ENCODE measurements at regions not wholly inside any gene's neighbourhood (a gene's known extent, or its start where the extent isn't known, plus 50 kb on each side); places are given as distances from the start of the nearest gene placed in this dataset.

DNA sequence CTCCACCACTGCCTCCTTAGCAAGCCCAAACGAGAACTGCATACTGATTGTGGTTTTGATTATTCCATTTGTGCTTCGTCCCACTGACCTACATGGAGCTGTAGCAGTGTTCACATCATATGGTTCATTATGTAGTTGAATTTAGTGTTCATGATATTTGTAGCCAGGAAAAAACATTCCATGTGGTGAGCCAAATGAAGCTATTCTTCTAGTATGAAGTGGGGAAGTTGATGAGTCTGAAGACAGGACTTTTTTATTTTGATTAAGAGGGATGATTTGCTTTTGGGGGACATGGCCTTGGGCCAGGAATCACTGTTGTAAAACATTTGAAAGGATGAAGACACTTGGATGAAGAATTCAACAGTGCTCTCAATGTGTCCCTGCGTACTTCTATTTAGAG lies 192.9 kb upstream of the SLC27A6 start:
- H3K27me3 Mint-ChIP-seq, result peaks cover 0 to 3% of the 10 kb centered on the region in 2 donors
- H3K4me1 Mint-ChIP-seq, result peaks cover 0 to 9% (median 5%) of the 10 kb centered on the region in 3 donors
- Histone ChIP-seq H3K9me3 (no peaks in the 10 kb centered on the region), H3K27ac (ENCODE audit: low read length) (no peak overlapping the region), H3K4me1 (ENCODE audit: control insufficient read depth in 1 of 2, extremely low read depth in 1 of 2, insufficient read depth in 2 of 2, low read length in 2 of 2) (peaks cover 0 to 2% of the 10 kb centered on the region in 2 experiments), H3K36me3 (ENCODE audit: control insufficient read depth in 2 of 2, extremely low read depth in 1 of 2, insufficient read depth in 1 of 2, low read length in 1 of 2) (no peaks in the 10 kb centered on the region), H3K4me3 (ENCODE audit: control insufficient read depth in 1 of 2, extremely low read depth in 1 of 2, low read length in 1 of 2) (no peak overlapping the region), H3K27me3 (replicated peaks in 1 of 2; ENCODE audit: control insufficient read depth in 2 of 2, extremely low read depth in 1 of 2, insufficient read depth in 2 of 2, low read length in 1 of 2) (no peaks in the 10 kb centered on the region)
- no peak overlapping the region for H3K27ac Mint-ChIP-seq
- DNase-seq (no peak), ATAC-seq (replicated peaks in 1 of 4) (no peak)
- peaks cover 0 to 3% (median 0%) of the 10 kb centered on the region in 3 donors for H3K9me3 Mint-ChIP-seq
- ChIA-PET CTCF (no interaction called here), POLR2A (no interaction called here)
- no peaks in the 10 kb centered on the region for H3K36me3 Mint-ChIP-seq
- no peak overlapping the region for H3K4me3 Mint-ChIP-seq
- WGBS (ENCODE audit: insufficient coverage), result no CpG with 5 or more reads among the region's 3 CpGs

DNA sequence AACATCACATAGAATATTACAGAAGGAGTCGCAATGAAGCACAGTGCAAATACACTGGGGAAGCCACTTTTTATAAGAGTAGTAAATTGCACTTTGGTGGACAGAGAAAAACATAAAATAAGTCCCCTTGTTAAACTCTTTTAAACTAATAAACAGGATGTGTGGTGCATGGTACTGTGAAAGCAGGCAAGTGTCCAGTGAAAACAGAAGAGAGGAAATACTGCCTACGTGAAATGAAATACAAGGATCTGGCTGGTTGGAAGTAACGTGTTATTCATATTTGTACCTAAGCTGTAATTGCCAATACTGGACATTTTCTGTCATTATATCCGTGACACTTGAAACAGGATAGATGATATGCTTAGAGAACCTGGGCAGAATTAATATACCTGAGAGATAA lies 191.9 kb upstream of the SLC27A6 start:
- H3K4me3 Mint-ChIP-seq, result no peak overlapping the region
- peaks cover 0 to 2% (median 0%) of the 10 kb centered on the region in 3 donors for H3K9me3 Mint-ChIP-seq
- H3K36me3 Mint-ChIP-seq, result no peaks in the 10 kb centered on the region
- H3K4me1 Mint-ChIP-seq, result peaks cover 0 to 13% (median 6%) of the 10 kb centered on the region in 3 donors
- ATAC-seq (replicated peaks in 1 of 4) (no peak), DNase-seq (no peak)
- Histone ChIP-seq H3K9me3 (no peaks in the 10 kb centered on the region), H3K36me3 (ENCODE audit: control insufficient read depth in 2 of 2, extremely low read depth in 1 of 2, insufficient read depth in 1 of 2, low read length in 1 of 2) (no peaks in the 10 kb centered on the region), H3K4me3 (ENCODE audit: control insufficient read depth in 1 of 2, extremely low read depth in 1 of 2, low read length in 1 of 2) (no peak overlapping the region), H3K4me1 (ENCODE audit: control insufficient read depth in 1 of 2, extremely low read depth in 1 of 2, insufficient read depth in 2 of 2, low read length in 2 of 2) (peaks cover 0 to 2% of the 10 kb centered on the region in 2 experiments), H3K27me3 (replicated peaks in 1 of 2; ENCODE audit: control insufficient read depth in 2 of 2, extremely low read depth in 1 of 2, insufficient read depth in 2 of 2, low read length in 1 of 2) (no peaks in the 10 kb centered on the region), H3K27ac (ENCODE audit: low read length) (no peak overlapping the region)
- H3K27ac Mint-ChIP-seq, result no peak overlapping the region
- ChIA-PET CTCF (no interaction called here), POLR2A (no interaction called here)
- WGBS (ENCODE audit: insufficient coverage), result 79% methylated on average over 2 of the region's 4 CpGs
- H3K27me3 Mint-ChIP-seq, result peaks cover 0 to 3% of the 10 kb centered on the region in 2 donors

DNA sequence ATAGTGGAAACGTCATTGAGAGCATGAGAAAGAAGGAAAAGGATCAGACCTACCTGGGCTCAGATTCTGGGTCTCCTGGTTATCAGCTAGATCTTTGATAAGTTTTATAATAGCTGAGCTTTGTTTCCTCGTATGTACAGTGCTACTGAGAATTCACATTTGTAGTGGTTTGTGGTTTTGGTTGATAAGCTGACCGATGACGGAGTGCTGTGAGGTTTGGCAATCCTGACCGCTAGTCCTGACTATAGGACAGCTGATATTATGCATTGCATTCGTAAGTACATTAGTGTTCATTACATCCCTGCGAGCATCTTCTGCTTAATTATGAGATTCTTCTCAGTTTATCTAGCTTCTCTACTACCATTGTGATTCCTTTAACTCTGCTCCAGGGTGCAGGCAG lies 190.7 kb upstream of the SLC27A6 start:
- Mint-ChIP-seq H3K27ac (no peak overlapping the region), H3K27me3 (peaks cover 0 to 3% of the 10 kb centered on the region in 2 donors)

DNA sequence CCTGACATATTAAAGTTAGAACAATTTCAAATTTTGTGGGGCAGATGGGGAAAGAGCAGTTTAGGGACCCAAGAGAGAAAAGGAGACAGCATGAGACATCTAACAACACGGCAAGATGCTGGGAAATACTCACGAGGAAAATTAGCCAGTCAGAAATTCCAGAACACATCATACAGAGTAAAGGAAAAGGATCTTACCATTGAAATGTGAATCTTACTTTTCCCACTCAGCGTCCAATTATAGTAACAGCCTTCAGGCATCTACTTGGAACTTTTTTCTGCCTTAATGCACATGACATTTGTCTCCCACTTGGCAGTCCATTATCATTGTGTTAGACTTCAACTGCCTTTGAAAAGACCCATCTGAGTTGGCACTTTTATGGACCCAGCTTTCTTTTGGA lies 189.7 kb upstream of the SLC27A6 start:
- no peak for ATAC-seq (replicated peaks in 1 of 4)
- Mint-ChIP-seq H3K27me3 (peaks cover 0 to 3% of the 10 kb centered on the region in 2 donors), H3K9me3 (no peaks in the 10 kb centered on the region), H3K4me1 (peaks cover 0 to 16% (median 6%) of the 10 kb centered on the region in 3 donors), H3K4me3 (no peak overlapping the region), H3K27ac (peak overlapping the region in 1 of 2 donors; percentile 4), H3K36me3 (no peaks in the 10 kb centered on the region)
- POLR2A ChIA-PET, result no interaction called here
- H3K4me1 ChIP-seq (ENCODE audit: control insufficient read depth in 1 of 2, extremely low read depth in 1 of 2, insufficient read depth in 2 of 2, low read length in 2 of 2), result peaks cover 0 to 2% of the 10 kb centered on the region in 2 experiments
- no peaks in the 10 kb centered on the region for H3K27me3 ChIP-seq (replicated peaks in 1 of 2; ENCODE audit: control insufficient read depth in 2 of 2, extremely low read depth in 1 of 2, insufficient read depth in 2 of 2, low read length in 1 of 2)
- H3K36me3 ChIP-seq (ENCODE audit: control insufficient read depth in 2 of 2, extremely low read depth in 1 of 2, insufficient read depth in 1 of 2, low read length in 1 of 2), result no peaks in the 10 kb centered on the region
- DNase-seq, result no peak
- 43% methylated on average over 1 of the region's 3 CpGs for WGBS (ENCODE audit: insufficient coverage)
- no peak overlapping the region for H3K27ac ChIP-seq (ENCODE audit: low read length)
- no peaks in the 10 kb centered on the region for H3K9me3 ChIP-seq
- H3K4me3 ChIP-seq (ENCODE audit: control insufficient read depth in 1 of 2, extremely low read depth in 1 of 2, low read length in 1 of 2), result no peak overlapping the region
- CTCF ChIA-PET, result no interaction called here

More for the DNA sequence above, 190.7 kb upstream of the SLC27A6 start:
- Mint-ChIP-seq H3K36me3 (no peaks in the 10 kb centered on the region), H3K4me3 (no peak overlapping the region), H3K9me3 (no peaks in the 10 kb centered on the region), H3K4me1 (peaks cover 0 to 16% (median 6%) of the 10 kb centered on the region in 3 donors)
- H3K4me3 ChIP-seq (ENCODE audit: control insufficient read depth in 1 of 2, extremely low read depth in 1 of 2, low read length in 1 of 2), result no peak overlapping the region
- peaks cover 0 to 2% of the 10 kb centered on the region in 2 experiments for H3K4me1 ChIP-seq (ENCODE audit: control insufficient read depth in 1 of 2, extremely low read depth in 1 of 2, insufficient read depth in 2 of 2, low read length in 2 of 2)
- H3K27me3 ChIP-seq (replicated peaks in 1 of 2; ENCODE audit: control insufficient read depth in 2 of 2, extremely low read depth in 1 of 2, insufficient read depth in 2 of 2, low read length in 1 of 2), result no peaks in the 10 kb centered on the region
- DNase-seq (no peak), ATAC-seq (replicated peaks in 1 of 4) (no peak)
- ChIA-PET POLR2A (no interaction called here), CTCF (no interaction called here)
- H3K27ac ChIP-seq (ENCODE audit: low read length), result no peak overlapping the region
- no peaks in the 10 kb centered on the region for H3K36me3 ChIP-seq (ENCODE audit: control insufficient read depth in 2 of 2, extremely low read depth in 1 of 2, insufficient read depth in 1 of 2, low read length in 1 of 2)
- 36% methylated on average over 2 of the region's 7 CpGs for WGBS (ENCODE audit: insufficient coverage)
- no peaks in the 10 kb centered on the region for H3K9me3 ChIP-seq

DNA sequence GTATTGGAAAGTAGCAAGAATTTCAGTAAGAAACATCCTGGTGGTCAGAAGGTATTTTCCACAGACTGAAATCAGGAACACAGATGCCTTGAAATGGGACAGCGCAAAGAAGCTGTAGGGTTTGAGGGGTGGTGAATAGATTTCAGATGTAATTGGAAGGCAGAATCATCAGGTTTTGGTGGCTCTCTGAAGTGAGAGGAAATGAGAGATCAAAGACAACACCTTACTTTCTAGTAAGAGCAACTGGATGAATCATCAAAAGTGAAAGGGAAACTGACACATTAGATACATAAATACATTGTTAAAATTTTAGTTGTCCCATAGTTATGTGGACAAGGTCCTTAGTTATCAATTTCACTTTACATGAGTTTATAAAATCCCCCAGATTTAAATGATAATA lies 188.2 kb upstream of the SLC27A6 start:
- ChIA-PET POLR2A (no interaction called here), CTCF (no interaction called here)
- Histone ChIP-seq H3K4me1 (ENCODE audit: control insufficient read depth in 1 of 2, extremely low read depth in 1 of 2, insufficient read depth in 2 of 2, low read length in 2 of 2) (peaks cover 0 to 2% of the 10 kb centered on the region in 2 experiments), H3K36me3 (ENCODE audit: control insufficient read depth in 2 of 2, extremely low read depth in 1 of 2, insufficient read depth in 1 of 2, low read length in 1 of 2) (no peaks in the 10 kb centered on the region), H3K9me3 (no peaks in the 10 kb centered on the region), H3K27ac (ENCODE audit: low read length) (no peak overlapping the region), H3K27me3 (replicated peaks in 1 of 2; ENCODE audit: control insufficient read depth in 2 of 2, extremely low read depth in 1 of 2, insufficient read depth in 2 of 2, low read length in 1 of 2) (no peaks in the 10 kb centered on the region), H3K4me3 (ENCODE audit: control insufficient read depth in 1 of 2, extremely low read depth in 1 of 2, low read length in 1 of 2) (no peak overlapping the region)
- WGBS (ENCODE audit: insufficient coverage), result no CpG with 5 or more reads among the region's 1 CpG
- H3K27ac Mint-ChIP-seq, result no peak overlapping the region
- peaks cover 0 to 16% (median 6%) of the 10 kb centered on the region in 3 donors for H3K4me1 Mint-ChIP-seq
- no peaks in the 10 kb centered on the region for H3K36me3 Mint-ChIP-seq
- H3K9me3 Mint-ChIP-seq, result no peaks in the 10 kb centered on the region
- ATAC-seq (replicated peaks in 1 of 4) (no peak), DNase-seq (no peak)
- no peak overlapping the region for H3K4me3 Mint-ChIP-seq
- no peaks in the 10 kb centered on the region for H3K27me3 Mint-ChIP-seq

DNA sequence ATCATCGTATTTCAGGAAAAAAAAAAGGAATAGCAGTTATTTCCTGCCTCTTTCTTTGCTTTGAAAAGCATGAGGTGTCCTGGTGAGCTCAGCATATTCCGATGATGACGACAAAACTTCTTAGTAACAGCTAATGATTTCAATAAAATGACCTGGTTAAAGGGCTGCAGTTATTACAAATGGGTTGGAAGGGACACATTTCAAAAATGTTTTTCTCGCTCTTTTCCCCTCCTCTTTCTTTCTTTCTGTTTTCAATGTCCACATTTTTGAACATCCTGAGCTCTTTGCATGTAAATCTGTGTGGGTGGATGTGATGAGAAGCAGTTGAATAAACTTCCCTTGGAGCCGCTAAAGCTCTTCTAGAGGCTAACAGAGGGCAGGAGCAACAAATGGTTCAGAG lies 186.8 kb upstream of the SLC27A6 start:
- Histone ChIP-seq H3K27ac (ENCODE audit: low read length) (no peak overlapping the region), H3K9me3 (no peaks in the 10 kb centered on the region), H3K4me3 (ENCODE audit: control insufficient read depth in 1 of 2, extremely low read depth in 1 of 2, low read length in 1 of 2) (no peak overlapping the region), H3K27me3 (replicated peaks in 1 of 2; ENCODE audit: control insufficient read depth in 2 of 2, extremely low read depth in 1 of 2, insufficient read depth in 2 of 2, low read length in 1 of 2) (no peaks in the 10 kb centered on the region), H3K4me1 (ENCODE audit: control insufficient read depth in 1 of 2, extremely low read depth in 1 of 2, insufficient read depth in 2 of 2, low read length in 2 of 2) (peaks cover 0 to 2% of the 10 kb centered on the region in 2 experiments), H3K36me3 (ENCODE audit: control insufficient read depth in 2 of 2, extremely low read depth in 1 of 2, insufficient read depth in 1 of 2, low read length in 1 of 2) (no peaks in the 10 kb centered on the region)
- ChIA-PET POLR2A (no interaction called here), CTCF (no interaction called here)
- ATAC-seq (replicated peaks in 1 of 4) (no peak), DNase-seq (no peak)
- H3K9me3 Mint-ChIP-seq, result no peaks in the 10 kb centered on the region
- WGBS (ENCODE audit: insufficient coverage), result no CpG with 5 or more reads among the region's 5 CpGs
- peaks cover 0 to 16% (median 6%) of the 10 kb centered on the region in 3 donors for H3K4me1 Mint-ChIP-seq
- no peak overlapping the region for H3K27ac Mint-ChIP-seq
- H3K36me3 Mint-ChIP-seq, result no peaks in the 10 kb centered on the region
- H3K4me3 Mint-ChIP-seq, result no peak overlapping the region
- no peaks in the 10 kb centered on the region for H3K27me3 Mint-ChIP-seq

DNA sequence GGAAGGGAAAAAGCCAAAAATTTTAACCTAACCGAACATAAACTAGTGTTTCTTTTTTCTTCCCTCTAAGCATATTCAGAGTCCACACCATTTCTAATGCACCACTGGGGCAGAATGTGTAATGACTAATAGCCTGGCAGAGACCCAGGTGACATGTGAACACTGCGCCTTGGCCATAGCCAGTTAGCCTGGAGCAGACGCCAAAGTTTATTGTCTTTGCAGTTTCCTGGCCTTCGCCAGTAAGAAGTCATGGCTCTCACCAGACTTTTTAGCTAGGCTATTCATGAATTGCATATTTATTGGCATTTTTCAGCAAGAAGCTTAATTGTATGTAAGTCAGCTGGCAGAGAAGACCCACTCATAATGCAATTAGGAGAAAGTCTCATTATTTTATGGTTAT lies 182.8 kb upstream of the SLC27A6 start:
- CTCF ChIA-PET, result no interaction called here

More for the DNA sequence above, 182.8 kb upstream of the SLC27A6 start:
- Mint-ChIP-seq H3K4me3 (no peak overlapping the region), H3K4me1 (peaks cover 0 to 7% (median under 1%) of the 10 kb centered on the region in 3 donors), H3K27ac (no peak overlapping the region), H3K9me3 (no peaks in the 10 kb centered on the region), H3K36me3 (no peaks in the 10 kb centered on the region), H3K27me3 (no peaks in the 10 kb centered on the region)
- Histone ChIP-seq H3K36me3 (ENCODE audit: control insufficient read depth in 2 of 2, extremely low read depth in 1 of 2, insufficient read depth in 1 of 2, low read length in 1 of 2) (no peaks in the 10 kb centered on the region), H3K27me3 (replicated peaks in 1 of 2; ENCODE audit: control insufficient read depth in 2 of 2, extremely low read depth in 1 of 2, insufficient read depth in 2 of 2, low read length in 1 of 2) (no peaks in the 10 kb centered on the region), H3K9me3 (no peaks in the 10 kb centered on the region), H3K4me3 (ENCODE audit: control insufficient read depth in 1 of 2, extremely low read depth in 1 of 2, low read length in 1 of 2) (no peak overlapping the region), H3K4me1 (ENCODE audit: control insufficient read depth in 1 of 2, extremely low read depth in 1 of 2, insufficient read depth in 2 of 2, low read length in 2 of 2) (no peaks in the 10 kb centered on the region), H3K27ac (ENCODE audit: low read length) (no peak overlapping the region)
- 82% methylated on average over 2 of the region's 4 CpGs for WGBS (ENCODE audit: insufficient coverage)
- no peak for DNase-seq
- no peak for ATAC-seq (replicated peaks in 1 of 4)
- POLR2A ChIA-PET, result no interaction called here
